AG09319 (cell line): ENCODE measurements at regions not wholly inside any gene's neighbourhood (a gene's known extent, or its start where the extent isn't known, plus 50 kb on each side); places are given as distances from the start of the nearest gene placed in this dataset.

ENCODE experiments used
- DNase-seq: peaks from one replicate; pipeline ENCODE4 v3.0.0-alpha.2; 2010; ENCODE audit warnings: low read depth; ENCODE audit errors: extremely low read depth
- CTCF ChIP-seq: IDR thresholded peaks from 2 replicates; pipeline ENCODE4 v1.5.1; 2011; ENCODE audit warnings: low read depth, mild to moderate bottlenecking, inconsistent platforms, low read length, moderate library complexity

GRCh38 chr9:89889865-89890264 is 285.1 kb downstream of the GADD45G start:
- DNase-seq: no peak
- TF ChIP-seq CTCF: no peak

- no peak for DNase-seq
- TF ChIP-seq CTCF: no peak
Observed at GRCh38 chr9:89890326-89890980, 285.6 kb downstream of the GADD45G start.

GRCh38 chr9:89891221-89891590 is 286.4 kb downstream of the GADD45G start:
- DNase-seq: no peak
- TF ChIP-seq CTCF: no peak

GRCh38 chr9:89891591-89892304 is 286.9 kb downstream of the GADD45G start:
- no peak for TF ChIP-seq CTCF

GRCh38 chr9:89892920-89893319 is 288.1 kb downstream of the GADD45G start:
- TF ChIP-seq CTCF: no peak
- no peak for DNase-seq

More at GRCh38 chr9:89891591-89892304, 286.9 kb downstream of the GADD45G start:
- no peak for DNase-seq

GRCh38 chr9:89893886-89894285 is 289.1 kb downstream of the GADD45G start:
- no peak for DNase-seq
- TF ChIP-seq CTCF: no peak

GRCh38 chr9:89896806-89897340 is 292.1 kb downstream of the GADD45G start:
- no peak for TF ChIP-seq CTCF
- DNase-seq: no peak
